ENCODE measurements at regions not wholly inside any gene's neighbourhood (a gene's known extent, or its start where the extent isn't known, plus 50 kb on each side); places are given as distances from the start of the nearest gene placed in this dataset.

GRCh38 chr9:107723015-107723414 lies 233.4 kb upstream of the KLF4 start:
- peaks cover 5% of the 10 kb centered on the region for H3K4me1 ChIP-seq (ENCODE audit: control insufficient read depth, insufficient read depth, low read length)
- no CpG with 5 or more reads among the region's 4 CpGs for WGBS, 2 experiments (ENCODE audit: extremely low coverage in 2 of 2, insufficient read length in 1 of 2)
- H3K27ac ChIP-seq (ENCODE audit: insufficient read depth, low read length), result no peak overlapping the region
- ATAC-seq (ENCODE audit: low read depth) (no peak), DNase-seq (no peak)
- dilution Hi-C loops (cut with HindIII; ENCODE audit: low sequenced_read_pairs, unreplicated experiment), result no loop called here
- no peaks in the 10 kb centered on the region for H3K9me1 ChIP-seq (ENCODE audit: insufficient read depth, low read length)
- H3K4ac ChIP-seq (ENCODE audit: low read depth, low read length), result no peak overlapping the region
- no peak overlapping the region for H3K4me2 ChIP-seq (ENCODE audit: low read depth, low read length)
- no peak overlapping the region for H3K9ac ChIP-seq (ENCODE audit: low read depth, low read length)
- H2BK5ac ChIP-seq (ENCODE audit: low read depth, low read length, poor library complexity, severe bottlenecking), result no peak overlapping the region
- ChIA-PET POLR2A (ENCODE audit: unreplicated experiment) (no interaction called here), CTCF (no interaction called here)
- no peak overlapping the region for H3K14ac ChIP-seq (replicated peaks; ENCODE audit: low read depth, low read length)
- intact Hi-C loops (cut with micrococcal nuclease), result no loop called here
- no peak overlapping the region for H2BK20ac ChIP-seq (ENCODE audit: low read depth, low read length)
- no peak overlapping the region for H3K4me3 ChIP-seq (ENCODE audit: insufficient read depth, low read depth, low read length)
- in situ Hi-C loops (cut with MboI; ENCODE audit: low sequenced_read_pairs), result no loop called here
- H2BK15ac ChIP-seq (ENCODE audit: low read depth, low read length), result no peak overlapping the region
- no peak overlapping the region for H3K23ac ChIP-seq (ENCODE audit: low read depth, low read length)
- H2AFZ ChIP-seq (replicated peaks; ENCODE audit: low read length, poor library complexity), result no peak overlapping the region
- H2BK120ac ChIP-seq (ENCODE audit: low read depth, low read length), result no peak overlapping the region
- H3K79me1 ChIP-seq (ENCODE audit: low read depth in 1 of 2, low read length in 2 of 2), result no peaks in the 10 kb centered on the region
- no peak overlapping the region for H2AK5ac ChIP-seq (ENCODE audit: low read depth, low read length)
- no peak overlapping the region for H3K18ac ChIP-seq (ENCODE audit: low read depth, low read length)
- no peaks in the 10 kb centered on the region for H3K36me3 ChIP-seq (ENCODE audit: control insufficient read depth, insufficient read depth, low read length)
- TF ChIP-seq MAFK (IDR thresholded peaks at IDR 0.05; ENCODE audit: low read depth, low read length) (no peak), MAZ (IDR thresholded peaks at IDR 0.05; ENCODE audit: borderline replicate concordance, low read depth, low read length) (no peak), RFX5 (IDR thresholded peaks at IDR 0.05; ENCODE audit: low read depth, low read length) (no peak), FOS (IDR thresholded peaks at IDR 0.05; ENCODE audit: low read depth, low read length) (no peak), CEBPB (IDR thresholded peaks at IDR 0.05; ENCODE audit: low read depth, low read length) (no peak), MXI1 (IDR thresholded peaks at IDR 0.05; ENCODE audit: borderline replicate concordance, low read depth, low read length) (no peak), CTCF (conservative IDR thresholded peaks at IDR 0.05; ENCODE audit: low read depth, low read length) (no peak), POLR2A (IDR thresholded peaks at IDR 0.05; ENCODE audit: low read depth, low read length) (no peak), RCOR1 (IDR thresholded peaks at IDR 0.05; ENCODE audit: insufficient replicate concordance, low read length) (no peak), RAD21 (IDR thresholded peaks at IDR 0.05; ENCODE audit: low read length) (no peak), NFE2L2 (IDR thresholded peaks at IDR 0.05; ENCODE audit: low read depth, low read length) (no peak), SMC3 (IDR thresholded peaks at IDR 0.05; ENCODE audit: low read depth, low read length) (no peak), USF2 (IDR thresholded peaks at IDR 0.05; ENCODE audit: low read depth, low read length) (no peak), ELK1 (IDR thresholded peaks at IDR 0.05; ENCODE audit: borderline replicate concordance, low read depth, low read length) (no peak), CHD1 (IDR thresholded peaks at IDR 0.05; ENCODE audit: low read depth, low read length) (no peak), BHLHE40 (IDR thresholded peaks at IDR 0.05; ENCODE audit: low read depth, low read length) (no peak)
- no peak overlapping the region for H4K91ac ChIP-seq (ENCODE audit: insufficient read depth, low read depth, low read length)
- no peak overlapping the region for H2AK9ac ChIP-seq (replicated peaks; ENCODE audit: low read depth, low read length, poor library complexity)
- H4K8ac ChIP-seq (ENCODE audit: low read depth in 2 of 2, low read length in 2 of 2), result no peak overlapping the region
- BruUV-seq (replicated peaks), result no TSS peak
- H3K56ac ChIP-seq (ENCODE audit: extremely low read depth, insufficient read depth, low read length), result no peak overlapping the region
- no peaks in the 10 kb centered on the region for H3K9me3 ChIP-seq (ENCODE audit: control insufficient read depth, insufficient read depth, low read length)
- no peaks in the 10 kb centered on the region for H4K20me1 ChIP-seq (ENCODE audit: insufficient read depth, low read length)
- H4K5ac ChIP-seq (ENCODE audit: low read depth, low read length), result no peak overlapping the region
- peaks cover 4% of the 10 kb centered on the region for H3K27me3 ChIP-seq (ENCODE audit: control insufficient read depth, insufficient read depth, low read length)
